ENCODE measurements at regions not wholly inside any gene's neighbourhood (a gene's known extent, or its start where the extent isn't known, plus 50 kb on each side); places are given as distances from the start of the nearest gene placed in this dataset.

DNA sequence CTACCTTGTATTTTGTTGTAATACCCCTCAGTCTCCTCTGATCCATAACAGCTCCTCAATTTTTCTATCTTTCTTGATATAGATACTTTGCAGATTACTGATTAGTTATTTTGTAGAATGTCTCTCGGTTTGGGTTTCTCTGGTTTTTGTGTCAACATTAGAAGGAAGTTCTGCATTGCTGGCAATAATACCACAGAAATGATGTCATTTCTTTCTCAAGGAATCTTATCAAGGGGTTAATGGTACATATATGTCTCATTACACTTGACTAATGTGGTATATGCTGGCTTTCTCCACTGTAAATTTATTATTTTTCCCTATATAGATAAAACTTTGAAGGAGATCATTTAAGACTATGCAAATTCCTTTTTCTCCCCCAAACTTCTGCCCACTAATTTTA, 183.6 kb upstream of the DKK2 start:
- TF ChIP-seq, protein P1, sequence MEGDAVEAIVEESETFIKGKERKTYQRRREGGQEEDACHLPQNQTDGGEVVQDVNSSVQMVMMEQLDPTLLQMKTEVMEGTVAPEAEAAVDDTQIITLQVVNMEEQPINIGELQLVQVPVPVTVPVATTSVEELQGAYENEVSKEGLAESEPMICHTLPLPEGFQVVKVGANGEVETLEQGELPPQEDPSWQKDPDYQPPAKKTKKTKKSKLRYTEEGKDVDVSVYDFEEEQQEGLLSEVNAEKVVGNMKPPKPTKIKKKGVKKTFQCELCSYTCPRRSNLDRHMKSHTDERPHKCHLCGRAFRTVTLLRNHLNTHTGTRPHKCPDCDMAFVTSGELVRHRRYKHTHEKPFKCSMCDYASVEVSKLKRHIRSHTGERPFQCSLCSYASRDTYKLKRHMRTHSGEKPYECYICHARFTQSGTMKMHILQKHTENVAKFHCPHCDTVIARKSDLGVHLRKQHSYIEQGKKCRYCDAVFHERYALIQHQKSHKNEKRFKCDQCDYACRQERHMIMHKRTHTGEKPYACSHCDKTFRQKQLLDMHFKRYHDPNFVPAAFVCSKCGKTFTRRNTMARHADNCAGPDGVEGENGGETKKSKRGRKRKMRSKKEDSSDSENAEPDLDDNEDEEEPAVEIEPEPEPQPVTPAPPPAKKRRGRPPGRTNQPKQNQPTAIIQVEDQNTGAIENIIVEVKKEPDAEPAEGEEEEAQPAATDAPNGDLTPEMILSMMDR (IDR thresholded peaks at IDR 0.05; ENCODE audit: insufficient read depth, low read length): no peak
- H3K4me3 ChIP-seq (ENCODE audit: low read depth, low read length): no peak overlapping the region
- no peak for DNase-seq (ENCODE audit: low read depth)

DNA sequence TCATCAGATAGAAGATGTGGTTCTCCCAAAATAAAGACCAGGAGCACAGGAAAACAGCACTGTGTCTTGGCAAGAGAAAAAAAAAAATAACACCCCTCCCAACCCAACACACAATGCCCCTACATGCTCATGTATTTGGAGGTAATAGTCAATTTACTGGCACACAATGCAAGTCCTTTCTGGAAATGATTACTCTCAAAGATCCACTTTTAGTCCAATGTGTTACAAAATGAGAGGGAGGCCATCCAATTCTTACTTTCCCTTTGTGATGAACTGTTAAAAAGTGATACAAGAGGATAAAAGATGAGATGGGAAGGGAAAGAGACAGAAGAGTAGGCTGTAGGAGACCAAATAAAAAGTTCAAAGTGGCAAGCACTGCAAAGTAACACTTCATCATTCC, 180.3 kb upstream of the DKK2 start:
- TF ChIP-seq, protein P1 (IDR thresholded peaks at IDR 0.05; ENCODE audit: insufficient read depth, low read length): no peak
- peak; percentile 9 for DNase-seq (ENCODE audit: low read depth)
- H3K4me3 ChIP-seq (ENCODE audit: low read depth, low read length): no peak overlapping the region

DNA sequence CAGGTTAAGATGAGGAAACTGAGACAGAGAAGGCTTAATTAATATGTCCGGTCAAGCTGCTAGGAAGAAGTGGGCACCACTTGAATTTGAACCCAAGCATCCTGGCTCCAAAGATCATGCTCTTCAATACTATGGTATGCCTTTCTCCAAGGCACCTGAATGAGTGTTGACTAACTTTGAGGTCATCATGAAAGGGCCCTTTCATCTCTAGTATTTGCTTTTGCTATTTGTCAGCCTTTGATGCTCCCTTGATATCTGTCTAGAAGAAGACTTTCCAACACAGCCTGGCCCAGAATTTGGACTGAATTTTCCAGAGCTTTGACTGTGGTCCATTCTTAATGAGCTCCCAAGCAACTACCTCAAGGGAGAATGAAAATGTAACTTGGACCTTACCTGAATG, 179.1 kb upstream of the DKK2 start:
- TF ChIP-seq, protein P1 (IDR thresholded peaks at IDR 0.05; ENCODE audit: insufficient read depth, low read length): no peak
- DNase-seq (ENCODE audit: low read depth): no peak
- no peak overlapping the region for H3K4me3 ChIP-seq (ENCODE audit: low read depth, low read length)

DNA sequence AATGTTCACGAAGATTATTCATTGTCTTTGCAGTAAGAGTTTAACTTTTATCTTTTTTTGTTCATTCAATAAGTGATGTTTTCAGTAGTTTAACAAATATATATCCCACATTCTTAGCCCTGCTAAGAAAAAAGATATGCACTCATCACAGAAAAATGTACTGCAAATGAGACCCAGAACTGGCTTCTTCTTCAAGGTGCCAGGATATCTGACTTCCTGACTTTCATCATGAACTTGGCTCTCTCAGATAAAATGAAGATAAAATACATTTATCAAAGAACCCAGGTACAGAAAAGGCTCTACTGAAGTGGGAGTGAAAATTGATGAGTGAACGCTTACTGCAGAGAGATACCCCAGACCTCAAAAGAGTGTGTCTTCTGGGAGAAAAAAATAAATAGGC, 177.8 kb upstream of the DKK2 start:
- DNase-seq (ENCODE audit: low read depth): peak; percentile 26
- TF ChIP-seq, protein P1 (IDR thresholded peaks at IDR 0.05; ENCODE audit: insufficient read depth, low read length): no peak

DNA sequence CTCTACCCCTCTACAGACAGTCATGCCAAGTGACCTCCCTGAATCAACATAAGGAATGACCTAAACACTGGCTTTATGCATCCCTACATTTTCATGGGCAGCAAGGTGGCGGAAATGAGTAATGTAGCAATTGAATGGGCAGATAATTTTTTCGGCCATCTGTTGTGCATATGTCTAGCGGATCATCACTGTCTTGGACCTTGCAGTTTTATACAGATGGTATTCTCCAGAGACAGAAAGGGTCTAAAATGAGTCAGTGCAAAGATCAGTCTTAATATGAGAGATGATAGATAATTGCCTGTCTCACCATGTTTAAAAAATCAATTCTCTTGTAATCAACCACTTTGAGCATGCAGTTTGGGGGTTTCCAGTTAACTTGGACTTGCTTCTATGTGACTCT, 177.3 kb upstream of the DKK2 start:
- H3K4me3 ChIP-seq (ENCODE audit: low read depth, low read length): no peak overlapping the region
- TF ChIP-seq, protein P1 (IDR thresholded peaks at IDR 0.05; ENCODE audit: insufficient read depth, low read length): no peak
- DNase-seq (ENCODE audit: low read depth): no peak

More for the DNA sequence above, 177.8 kb upstream of the DKK2 start:
- no peak overlapping the region for H3K4me3 ChIP-seq (ENCODE audit: low read depth, low read length)

DNA sequence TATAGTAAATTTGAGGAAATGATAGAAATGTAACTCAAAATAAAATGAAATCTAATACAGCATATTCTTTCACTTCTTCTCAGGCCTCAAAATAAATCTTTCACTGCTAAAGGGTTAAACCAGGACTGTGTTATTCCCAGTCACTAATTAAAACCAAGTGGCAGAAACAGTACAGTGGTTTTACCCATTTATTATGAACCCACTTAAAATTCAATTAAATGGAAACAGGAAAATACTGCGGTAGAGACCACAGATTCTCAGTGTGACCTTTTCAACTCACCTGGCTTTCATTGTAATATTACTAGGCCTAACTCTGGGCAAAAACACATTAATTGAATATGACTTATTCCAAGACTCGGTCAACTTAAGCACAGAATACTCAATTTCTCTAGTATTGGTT, 176.5 kb upstream of the DKK2 start:
- no peak for DNase-seq (ENCODE audit: low read depth)
- no peak overlapping the region for H3K4me3 ChIP-seq (ENCODE audit: low read depth, low read length)
- TF ChIP-seq, protein P1 (IDR thresholded peaks at IDR 0.05; ENCODE audit: insufficient read depth, low read length): no peak
